Endothelial cell (in vitro differentiated cells): ENCODE measurements at regions not wholly inside any gene's neighbourhood (a gene's known extent, or its start where the extent isn't known, plus 50 kb on each side); places are given as distances from the start of the nearest gene placed in this dataset.

Experiments
- DNase-seq: peaks from one replicate; pipeline ENCODE4 v3.0.0; 2021; ENCODE audit warnings: low spot score
- H3K27ac Mint-ChIP-seq: one replicate; pipeline ENCODE4 v1.8.0; 2021; ENCODE audit warnings: mixed read lengths, inconsistent platforms; ENCODE audit not compliant: unreplicated experiment
- H3K27me3 Mint-ChIP-seq: one replicate; pipeline ENCODE4 v1.8.0; 2021; ENCODE audit warnings: mild to moderate bottlenecking, moderate library complexity, mixed read lengths, inconsistent platforms; ENCODE audit not compliant: unreplicated experiment
- H3K36me3 Mint-ChIP-seq: one replicate; pipeline ENCODE4 v1.8.0; 2021; ENCODE audit warnings: mild to moderate bottlenecking, low read depth, mixed read lengths, inconsistent platforms; ENCODE audit not compliant: unreplicated experiment
- H3K4me1 Mint-ChIP-seq: one replicate; pipeline ENCODE4 v1.8.0; 2021; ENCODE audit warnings: mild to moderate bottlenecking, mixed read lengths, inconsistent platforms; ENCODE audit not compliant: unreplicated experiment
- H3K4me3 Mint-ChIP-seq: one replicate; pipeline ENCODE4 v1.8.0; 2021; ENCODE audit warnings: mild to moderate bottlenecking, mixed read lengths, inconsistent platforms; ENCODE audit not compliant: unreplicated experiment
- H3K9me3 Mint-ChIP-seq: one replicate; pipeline ENCODE4 v1.8.0; 2021; ENCODE audit warnings: mixed read lengths, inconsistent platforms; ENCODE audit not compliant: unreplicated experiment
- CTCF ChIP-seq: fragments of 200-600 bp; sonication (generic); IDR thresholded peaks from one replicate; pipeline ENCODE4 v1.5.0; 2021; ENCODE audit warnings: antibody characterized with exemption; ENCODE audit not compliant: unreplicated experiment

GRCh38 chr1:191977874-191978506 is 180.3 kb upstream of the RGS18 start:
- Mint-ChIP-seq H3K27me3 (peaks cover 1% of the 10 kb centered on the region), H3K4me1 (no peaks in the 10 kb centered on the region), H3K27ac (no peak overlapping the region), H3K9me3 (no peaks in the 10 kb centered on the region), H3K36me3 (peaks cover 3% of the 10 kb centered on the region), H3K4me3 (no peak overlapping the region)
- TF ChIP-seq CTCF = no peak
- no peak for DNase-seq

- Mint-ChIP-seq H3K4me3 (no peak overlapping the region), H3K27ac (no peak overlapping the region), H3K36me3 (no peaks in the 10 kb centered on the region), H3K27me3 (no peaks in the 10 kb centered on the region), H3K9me3 (peaks cover 7% of the 10 kb centered on the region), H3K4me1 (no peaks in the 10 kb centered on the region)
- DNase-seq = no peak
- no peak for TF ChIP-seq CTCF
These were observed 173.4 kb upstream of the RGS18 start for GRCh38 chr1:191984856-191985255.

GRCh38 chr1:191992118-191992517 is 166.1 kb upstream of the RGS18 start:
- Mint-ChIP-seq H3K27me3 (no peaks in the 10 kb centered on the region), H3K4me1 (no peaks in the 10 kb centered on the region), H3K36me3 (no peaks in the 10 kb centered on the region), H3K4me3 (no peak overlapping the region), H3K9me3 (no peaks in the 10 kb centered on the region), H3K27ac (no peak overlapping the region)
- no peak for DNase-seq
- no peak for TF ChIP-seq CTCF

- Mint-ChIP-seq H3K27me3 (no peaks in the 10 kb centered on the region), H3K4me3 (no peak overlapping the region), H3K27ac (no peak overlapping the region), H3K36me3 (no peaks in the 10 kb centered on the region), H3K9me3 (no peaks in the 10 kb centered on the region), H3K4me1 (no peaks in the 10 kb centered on the region)
- no peak for TF ChIP-seq CTCF
- no peak for DNase-seq
These were observed 164.7 kb upstream of the RGS18 start for GRCh38 chr1:191993549-191993948.

GRCh38 chr1:192002063-192002462 is 156.2 kb upstream of the RGS18 start:
- no peak for TF ChIP-seq CTCF
- no peak overlapping the region for H3K4me3 Mint-ChIP-seq
- no peaks in the 10 kb centered on the region for H3K9me3 Mint-ChIP-seq
- H3K4me1 Mint-ChIP-seq = no peaks in the 10 kb centered on the region
- H3K36me3 Mint-ChIP-seq = no peaks in the 10 kb centered on the region
- H3K27ac Mint-ChIP-seq = no peak overlapping the region
- H3K27me3 Mint-ChIP-seq = no peaks in the 10 kb centered on the region
- DNase-seq = no peak
